Astrocyte (in vitro differentiated cells and primary cell): ENCODE measurements at regions not wholly inside any gene's neighbourhood (a gene's known extent, or its start where the extent isn't known, plus 50 kb on each side); places are given as distances from the start of the nearest gene placed in this dataset.

Experiments
- DNase-seq: peaks from one replicate; pipeline ENCODE4 v3.0.0-alpha.2; 2010; ENCODE audit warnings: low read depth
- FAIRE-seq: peaks from 2 replicates; lab custom pipeline; 2011; peaks lifted over from hg19 to GRCh38; lab: Jason Lieb, UNC
- H2AFZ ChIP-seq: 2 replicates; pipeline ENCODE4 v1.6.0; 2012; ENCODE audit warnings: low read depth, low read length, inconsistent platforms
- H3K27ac ChIP-seq: 2 replicates; pipeline ENCODE4 v1.5.1; 2011; ENCODE audit warnings: low read depth, low read length, inconsistent platforms
- H3K27me3 ChIP-seq: 2 replicates; pipeline ENCODE4 v1.6.0; 2011; ENCODE audit warnings: low read length, inconsistent platforms; ENCODE audit not compliant: insufficient read depth
- H3K36me3 ChIP-seq: 2 replicates; pipeline ENCODE4 v1.5.1; 2011; ENCODE audit warnings: low read length, inconsistent platforms; ENCODE audit not compliant: insufficient read depth
- H3K4me1 ChIP-seq: 2 replicates; pipeline ENCODE4 v1.5.1; 2011; ENCODE audit warnings: low read length, inconsistent platforms; ENCODE audit not compliant: insufficient read depth
- H3K4me2 ChIP-seq: 2 replicates; pipeline ENCODE4 v1.6.0; 2012; ENCODE audit warnings: low read length, inconsistent platforms
- H3K4me3 ChIP-seq: 2 replicates; pipeline ENCODE4 v1.5.1; 2011; ENCODE audit warnings: low read depth, mild to moderate bottlenecking, low read length, inconsistent platforms; ENCODE audit not compliant: insufficient read depth
- H3K79me2 ChIP-seq: 2 replicates; pipeline ENCODE4 v1.6.0; 2012; ENCODE audit warnings: mild to moderate bottlenecking, low read length, inconsistent platforms; ENCODE audit not compliant: insufficient read depth
- H3K9ac ChIP-seq: 2 replicates; pipeline ENCODE4 v1.6.0; 2012; ENCODE audit warnings: mild to moderate bottlenecking, low read length, inconsistent platforms
- H3K9me3 ChIP-seq: 2 replicates; pipeline ENCODE4 v1.5.1; 2012; ENCODE audit warnings: low read depth, mild to moderate bottlenecking, low read length, inconsistent platforms; ENCODE audit not compliant: insufficient read depth
- H4K20me1 ChIP-seq: 2 replicates; pipeline ENCODE4 v1.6.0; 2012; ENCODE audit warnings: low read length, inconsistent platforms; ENCODE audit not compliant: insufficient read depth
- H3K27ac Mint-ChIP-seq: one replicate; pipeline ENCODE4 v1.8.0; 2021; ENCODE audit warnings: mild to moderate bottlenecking, mixed read lengths; ENCODE audit not compliant: unreplicated experiment
- H3K27me3 Mint-ChIP-seq: one replicate; pipeline ENCODE4 v1.8.0; 2021; ENCODE audit warnings: low read depth, mixed read lengths; ENCODE audit not compliant: unreplicated experiment
- H3K36me3 Mint-ChIP-seq: one replicate; pipeline ENCODE4 v1.8.0; 2021; ENCODE audit warnings: low read depth, mixed read lengths; ENCODE audit not compliant: unreplicated experiment
- H3K4me1 Mint-ChIP-seq: one replicate; pipeline ENCODE4 v1.8.0; 2021; ENCODE audit warnings: low read depth, mixed read lengths; ENCODE audit not compliant: unreplicated experiment
- H3K4me3 Mint-ChIP-seq: one replicate; pipeline ENCODE4 v1.8.0; 2021; ENCODE audit warnings: mild to moderate bottlenecking, moderate library complexity, mixed read lengths; ENCODE audit not compliant: unreplicated experiment
- H3K9me3 Mint-ChIP-seq: one replicate; pipeline ENCODE4 v1.8.0; 2021; ENCODE audit warnings: mild to moderate bottlenecking, mixed read lengths; ENCODE audit not compliant: unreplicated experiment
- CTCF ChIP-seq: IDR thresholded peaks from 2 replicates; pipeline ENCODE4 v1.5.1; 2011; ENCODE audit warnings: low read depth, mild to moderate bottlenecking, inconsistent platforms, low read length, moderate library complexity; ENCODE audit not compliant: insufficient read depth
- EZH2 ChIP-seq: IDR thresholded peaks from 2 replicates; pipeline ENCODE4 v1.6.1; 2012; ENCODE audit warnings: mild to moderate bottlenecking, low read length, inconsistent platforms; ENCODE audit not compliant: insufficient read depth

- Histone ChIP-seq H3K4me1 (no peaks in the 10 kb centered on the region), H3K9me3 (no peaks in the 10 kb centered on the region), H4K20me1 (no peaks in the 10 kb centered on the region), H3K36me3 (no peaks in the 10 kb centered on the region), H3K9ac (no peak overlapping the region), H3K79me2 (no peaks in the 10 kb centered on the region), H2AFZ (no peak overlapping the region), H3K27me3 (no peaks in the 10 kb centered on the region), H3K4me2 (no peak overlapping the region), H3K4me3 (no peak overlapping the region), H3K27ac (no peak overlapping the region)
- H3K4me1 Mint-ChIP-seq: no peaks in the 10 kb centered on the region
- no peak overlapping the region for H3K27ac Mint-ChIP-seq
- no peak for DNase-seq
- no peaks in the 10 kb centered on the region for H3K36me3 Mint-ChIP-seq
- no peak for TF ChIP-seq EZH2
- H3K9me3 Mint-ChIP-seq: no peaks in the 10 kb centered on the region
- H3K4me3 Mint-ChIP-seq: no peak overlapping the region
- no peak for FAIRE-seq
- peaks cover 2% of the 10 kb centered on the region for H3K27me3 Mint-ChIP-seq
Observed at GRCh38 chr14:66381755-66382154, 104.4 kb upstream of the CCDC196 start.

- no peaks in the 10 kb centered on the region for H3K36me3 Mint-ChIP-seq
- no peak overlapping the region for H3K27ac Mint-ChIP-seq
- Histone ChIP-seq H3K27ac (no peak overlapping the region), H3K79me2 (no peaks in the 10 kb centered on the region), H3K4me1 (no peaks in the 10 kb centered on the region), H3K9me3 (no peaks in the 10 kb centered on the region), H3K27me3 (no peaks in the 10 kb centered on the region), H3K4me2 (no peak overlapping the region), H3K36me3 (no peaks in the 10 kb centered on the region), H3K4me3 (no peak overlapping the region), H3K9ac (no peak overlapping the region), H4K20me1 (no peaks in the 10 kb centered on the region), H2AFZ (no peak overlapping the region)
- peaks cover 2% of the 10 kb centered on the region for H3K27me3 Mint-ChIP-seq
- no peaks in the 10 kb centered on the region for H3K4me1 Mint-ChIP-seq
- no peaks in the 10 kb centered on the region for H3K9me3 Mint-ChIP-seq
- DNase-seq: no peak
- H3K4me3 Mint-ChIP-seq: no peak overlapping the region
- no peak for TF ChIP-seq EZH2
- TF ChIP-seq CTCF: no peak
- FAIRE-seq: no peak
Observed at GRCh38 chr14:66383257-66383656, 102.9 kb upstream of the CCDC196 start.

- Histone ChIP-seq H4K20me1 (no peaks in the 10 kb centered on the region), H3K9me3 (no peaks in the 10 kb centered on the region), H3K36me3 (no peaks in the 10 kb centered on the region), H3K79me2 (no peaks in the 10 kb centered on the region), H3K4me1 (no peaks in the 10 kb centered on the region), H3K9ac (no peak overlapping the region), H3K27ac (no peak overlapping the region), H3K4me3 (no peak overlapping the region), H3K4me2 (no peak overlapping the region), H3K27me3 (no peaks in the 10 kb centered on the region), H2AFZ (no peak overlapping the region)
- FAIRE-seq (no peak), DNase-seq (no peak)
- H3K4me3 Mint-ChIP-seq: no peak overlapping the region
- H3K36me3 Mint-ChIP-seq: no peaks in the 10 kb centered on the region
- TF ChIP-seq CTCF (no peak), EZH2 (no peak)
- no peak overlapping the region for H3K27ac Mint-ChIP-seq
- no peaks in the 10 kb centered on the region for H3K4me1 Mint-ChIP-seq
- H3K27me3 Mint-ChIP-seq: peaks cover 2% of the 10 kb centered on the region
- no peaks in the 10 kb centered on the region for H3K9me3 Mint-ChIP-seq
Observed at GRCh38 chr14:66383771-66384170, 102.4 kb upstream of the CCDC196 start.
